ENCODE measurements at regions not wholly inside any gene's neighbourhood (a gene's known extent, or its start where the extent isn't known, plus 50 kb on each side); places are given as distances from the start of the nearest gene placed in this dataset.

GRCh38 chr20:24896984-24897383, 52.1 kb upstream of the CST7 start (continued):
- no peak for TF ChIP-seq ZNF318 (IDR thresholded peaks at IDR 0.05; ENCODE audit: borderline replicate concordance in 1 of 2, low read depth in 1 of 2)
- no peak for TF ChIP-seq ZNF24 (IDR thresholded peaks at IDR 0.05)
- TF ChIP-seq ETV1 (tag; conservative IDR thresholded peaks at IDR 0.05; ENCODE audit: low read depth) = no peak
- TF ChIP-seq RBM17 (IDR thresholded peaks at IDR 0.05; ENCODE audit: borderline replicate concordance, low read depth, low read length) = no peak
- no peak for TF ChIP-seq POU5F1 (IDR thresholded peaks at IDR 0.05; ENCODE audit: borderline replicate concordance, low read depth, low read length, partially characterized antibody)
- TF ChIP-seq XRCC5 (IDR thresholded peaks at IDR 0.05; ENCODE audit: low read depth, low read length) = no peak
- TF ChIP-seq ZNF766 (CRISPR knock-in tag; conservative IDR thresholded peaks at IDR 0.05) = no peak
